Psoas muscle (tissue), 7 donors: ENCODE measurements at regions not wholly inside any gene's neighbourhood (a gene's known extent, or its start where the extent isn't known, plus 50 kb on each side); places are given as distances from the start of the nearest gene placed in this dataset.

Source experiments
- ATAC-seq, 4 donors: fragments of 200-7000 bp; cut with Tn5 transposase; one replicate each; pipeline ENCODE4 v1.9.1; 2020; ENCODE audit warnings: moderate library complexity in 3 of 4, mild to moderate bottlenecking in 2 of 4
- DNase-seq, 2 donors: peaks; one replicate each; pipeline ENCODE4 v3.0.0-alpha.2; 2020
- H3K27ac ChIP-seq: fragments of 200-600 bp; one replicate; pipeline ENCODE4 v1.8.0; 2022
- H3K27me3 ChIP-seq, 3 donors: fragments of 200-600 bp in 1 of 3; one replicate each; pipeline versions ENCODE4 v1.6.1 to v1.8.0; 2013 to 2022; ENCODE audit warnings: low read length in 2 of 3, mild to moderate bottlenecking in 2 of 3, moderate library complexity in 1 of 3; ENCODE audit not compliant: insufficient read depth in 3 of 3
- H3K36me3 ChIP-seq, 2 donors: fragments of 200-600 bp in 1 of 2; one replicate each; pipeline versions ENCODE4 v1.6.1 to v1.8.0; 2013 to 2022; ENCODE audit warnings: low read depth in 1 of 2, mild to moderate bottlenecking in 1 of 2, moderate library complexity in 1 of 2; ENCODE audit not compliant: insufficient read depth in 1 of 2
- H3K4me1 ChIP-seq: fragments of 200-600 bp; one replicate; pipeline ENCODE4 v1.8.0; 2022
- H3K4me3 ChIP-seq: fragments of 200-600 bp; one replicate; pipeline ENCODE4 v1.8.0; 2022; ENCODE audit warnings: mild to moderate bottlenecking
- H3K9me3 ChIP-seq: fragments of 200-600 bp; one replicate; pipeline ENCODE4 v1.8.0; 2022
- CTCF ChIP-seq: fragments of 200-600 bp; IDR thresholded peaks from one replicate; pipeline ENCODE4 v1.8.0; 2022; ENCODE audit warnings: antibody characterized with exemption
- WGBS, 3 donors: extraction: QIAGEN DNeasy Blood & Tissue Kit; methylation state at CpG; one replicate each; pipeline versions ENCODE4 v1.1.6 to v1.1.7; 2013; 5-methylcytosine and 5-hydroxymethylcytosine counted together
- intact Hi-C, 2 donors: fragments of 100-400 bp; cut with DNase I; formaldehyde crosslinking; loops; one replicate each; pipeline versions ENCODE4 v1.11.0 to v1.14.2; 2022
- donor health status: healthy with polysubstance abuse.
- donor health status: DM: no; HTN: no; CAD: no; lungs with moderate emphysema.
- donor health status: Bipolar disorder and iron deficiency.
- donor health status: healthy.
- donor health status: DM: yes; HTN: yes; CAD: no.
- donor health status: DM: no; HTN: no; CAD: no.
- donor health status: DM: yes; HTN: yes; CAD: no.

- WGBS, 3 donors: 90 to 95% (median 92%) methylated on average over 7 of the region's 7 CpGs
- no peak overlapping the region for H3K4me3 ChIP-seq
- no peaks in the 10 kb centered on the region for H3K4me1 ChIP-seq
- no peak for TF ChIP-seq CTCF
- no peaks in the 10 kb centered on the region for H3K9me3 ChIP-seq
- H3K27me3 ChIP-seq: peaks cover 0 to 9% (median 5%) of the 10 kb centered on the region in 3 donors
- no peaks in the 10 kb centered on the region for H3K36me3 ChIP-seq
- no peak overlapping the region for H3K27ac ChIP-seq
- ATAC-seq (no peak), DNase-seq (no peak)
- intact Hi-C loops: no loop called here
Observed at GRCh38 chr12:125247477-125247876, 182.2 kb downstream of the AACS start.

GRCh38 chr12:125249066-125249824, 184.0 kb downstream of the AACS start:
- H3K4me3 ChIP-seq: no peak overlapping the region
- DNase-seq: no peak
- H3K36me3 ChIP-seq: no peaks in the 10 kb centered on the region
- ATAC-seq: peak in 2 of 4 donors; percentile 18 to 33
- intact Hi-C loops: no loop called here
- H3K27ac ChIP-seq: no peak overlapping the region
- H3K27me3 ChIP-seq: peaks cover 0 to 9% (median 5%) of the 10 kb centered on the region in 3 donors
- 67 to 71% (median 70%) methylated on average over 13 of the region's 13 CpGs for WGBS, 3 donors
- no peaks in the 10 kb centered on the region for H3K9me3 ChIP-seq
- no peak for TF ChIP-seq CTCF
- no peaks in the 10 kb centered on the region for H3K4me1 ChIP-seq

- no peak for ATAC-seq
Observed at GRCh38 chr12:125249932-125250331, 184.7 kb downstream of the AACS start.

GRCh38 chr12:125254236-125254635, 189.0 kb downstream of the AACS start:
- Histone ChIP-seq H3K36me3 (no peaks in the 10 kb centered on the region), H3K4me3 (no peak overlapping the region), H3K27ac (no peak overlapping the region), H3K9me3 (no peaks in the 10 kb centered on the region), H3K4me1 (no peaks in the 10 kb centered on the region), H3K27me3 (peaks cover 0 to 4% (median 0%) of the 10 kb centered on the region in 3 donors)
- WGBS, 3 donors: 78 to 84% (median 83%) methylated on average over 4 of the region's 4 CpGs
- intact Hi-C loops: no loop called here
- no peak for TF ChIP-seq CTCF
- DNase-seq: no peak
- ATAC-seq: no peak

More at GRCh38 chr12:125249932-125250331, 184.7 kb downstream of the AACS start:
- no peak for TF ChIP-seq CTCF
- intact Hi-C loops: no loop called here
- Histone ChIP-seq H3K36me3 (no peaks in the 10 kb centered on the region), H3K4me3 (no peak overlapping the region), H3K9me3 (no peaks in the 10 kb centered on the region), H3K4me1 (no peaks in the 10 kb centered on the region), H3K27ac (no peak overlapping the region), H3K27me3 (peaks cover 0 to 5% (median 4%) of the 10 kb centered on the region in 3 donors)
- no peak for DNase-seq
- WGBS, 3 donors: 32 to 69% (median 36%) methylated on average over 7 of the region's 7 CpGs
